Muscle of leg (tissue), 3 donors: ENCODE measurements at regions not wholly inside any gene's neighbourhood (a gene's known extent, or its start where the extent isn't known, plus 50 kb on each side); places are given as distances from the start of the nearest gene placed in this dataset.

Experiments used
- DNase-seq: peaks from one replicate; pipeline ENCODE4 v3.0.0; 2013
- H3K27ac ChIP-seq: one replicate; pipeline ENCODE4 v1.5.1; 2013; ENCODE audit warnings: mild to moderate bottlenecking, low read length, control low read depth
- H3K27me3 ChIP-seq: one replicate; pipeline ENCODE4 v1.6.1; 2013; ENCODE audit warnings: low read length; ENCODE audit not compliant: control insufficient read depth, insufficient read depth
- H3K36me3 ChIP-seq: one replicate; pipeline ENCODE4 v1.6.1; 2013; ENCODE audit warnings: low read length; ENCODE audit not compliant: control insufficient read depth, insufficient read depth
- H3K4me1 ChIP-seq: one replicate; pipeline ENCODE4 v1.6.1; 2013; ENCODE audit warnings: low read length; ENCODE audit not compliant: control insufficient read depth, insufficient read depth
- H3K4me3 ChIP-seq: one replicate; pipeline ENCODE4 v1.5.1; 2013; ENCODE audit warnings: low read length, control low read depth
- H3K9me3 ChIP-seq: replicated peaks from 2 replicates; pipeline ENCODE4 v1.6.1; 2013; ENCODE audit warnings: low read depth, low read length; ENCODE audit not compliant: control insufficient read depth
- WGBS: methylation state at CpG from one replicate; pipeline ENCODE4 v1.1.5; 2013; ENCODE audit warnings: missing lambda C conversion rate; ENCODE audit not compliant: insufficient coverage; 5-methylcytosine and 5-hydroxymethylcytosine counted together

GRCh38 chr17:65381152-65381551, 180.3 kb downstream of the AXIN2 start:
- 67% methylated on average over 1 of the region's 3 CpGs for WGBS
- Histone ChIP-seq H3K27me3 (no peaks in the 10 kb centered on the region), H3K4me1 (no peaks in the 10 kb centered on the region), H3K4me3 (no peak overlapping the region), H3K36me3 (no peaks in the 10 kb centered on the region), H3K9me3 (no peaks in the 10 kb centered on the region), H3K27ac (no peak overlapping the region)
- DNase-seq = no peak

DNA sequence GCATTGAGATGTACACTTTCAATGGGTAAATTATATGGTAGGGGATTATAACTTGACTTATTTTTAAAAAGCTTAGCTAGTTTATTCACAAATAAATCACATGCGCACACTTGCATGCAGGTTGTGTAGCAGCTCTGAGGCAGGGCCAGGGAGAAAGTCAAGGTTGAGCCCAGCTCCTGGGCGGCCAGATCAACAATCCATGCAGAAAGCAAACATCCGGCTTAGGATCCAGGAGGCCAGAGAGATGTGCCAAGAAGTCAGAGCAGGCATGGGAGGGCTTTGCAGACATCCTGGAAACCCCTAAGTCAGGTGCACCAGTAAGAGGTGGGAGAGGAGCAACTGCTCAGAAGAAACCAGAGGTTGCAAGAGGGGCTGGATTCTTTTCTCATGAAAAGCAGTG, 186.5 kb downstream of the AXIN2 start:
- H3K9me3 ChIP-seq = no peaks in the 10 kb centered on the region
- 89% methylated on average over 2 of the region's 3 CpGs for WGBS

GRCh38 chr17:65371702-65372101, 189.7 kb downstream of the AXIN2 start:
- no peak overlapping the region for H3K4me3 ChIP-seq
- no peak for DNase-seq
- no peaks in the 10 kb centered on the region for H3K9me3 ChIP-seq
- H3K27me3 ChIP-seq = peaks cover 13% of the 10 kb centered on the region
- H3K36me3 ChIP-seq = no peaks in the 10 kb centered on the region
- H3K4me1 ChIP-seq = no peaks in the 10 kb centered on the region
- H3K27ac ChIP-seq = no peak overlapping the region
- WGBS = no CpG with 5 or more reads among the region's 2 CpGs

More for the DNA sequence above, 186.5 kb downstream of the AXIN2 start:
- Histone ChIP-seq H3K36me3 (no peaks in the 10 kb centered on the region), H3K27me3 (peaks cover 8% of the 10 kb centered on the region), H3K27ac (no peak overlapping the region), H3K4me1 (no peaks in the 10 kb centered on the region), H3K4me3 (no peak overlapping the region)
- DNase-seq = no peak

- H3K36me3 ChIP-seq = no peaks in the 10 kb centered on the region
- H3K27me3 ChIP-seq = peaks cover 15% of the 10 kb centered on the region
- no peak for DNase-seq
- WGBS = 53% methylated on average over 14 of the region's 15 CpGs
- no peaks in the 10 kb centered on the region for H3K9me3 ChIP-seq
- no peak overlapping the region for H3K27ac ChIP-seq
- H3K4me1 ChIP-seq = no peaks in the 10 kb centered on the region
- no peak overlapping the region for H3K4me3 ChIP-seq
Observed at GRCh38 chr17:65370669-65371131, 190.7 kb downstream of the AXIN2 start.

GRCh38 chr17:65368341-65368740, 193.1 kb downstream of the AXIN2 start:
- Histone ChIP-seq H3K4me1 (no peaks in the 10 kb centered on the region), H3K9me3 (no peaks in the 10 kb centered on the region), H3K27me3 (peaks cover 15% of the 10 kb centered on the region), H3K4me3 (no peak overlapping the region), H3K36me3 (no peaks in the 10 kb centered on the region), H3K27ac (no peak overlapping the region)
- no peak for DNase-seq
- WGBS = 79% methylated on average over 2 of the region's 4 CpGs

DNA sequence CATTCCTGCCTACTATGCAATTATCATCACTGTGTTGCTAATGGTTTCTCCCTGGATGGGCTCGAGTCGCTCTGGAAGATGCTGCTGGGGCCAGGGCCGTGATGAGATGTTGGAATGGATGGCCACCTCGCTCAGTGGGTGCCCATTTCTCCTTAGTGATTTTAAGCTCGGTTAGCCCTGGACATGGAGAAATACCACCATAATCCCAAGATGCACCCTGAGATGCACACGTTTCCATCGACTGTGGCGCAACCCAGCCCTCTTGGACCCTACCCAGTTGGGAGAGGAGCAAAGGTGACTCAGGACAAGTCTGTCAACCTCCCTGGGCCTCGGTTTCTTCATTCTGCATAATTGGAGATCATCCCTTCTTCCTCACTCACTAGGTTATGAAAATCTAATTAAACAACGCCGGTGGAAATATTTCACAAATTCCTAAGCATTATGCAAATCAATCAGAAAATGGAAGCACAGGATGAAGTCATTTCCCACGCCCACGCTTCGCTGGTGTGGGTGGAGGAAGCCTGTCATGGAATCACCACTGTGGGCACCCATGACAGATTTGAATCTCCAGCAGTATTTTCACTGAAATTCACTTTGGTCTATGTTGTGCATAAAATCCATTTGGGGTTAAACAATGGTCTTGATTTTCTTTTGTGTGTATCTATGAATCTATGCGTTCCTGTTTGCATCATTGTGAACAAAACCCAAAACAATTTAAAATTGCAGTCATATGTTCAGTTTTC, 195.2 kb downstream of the AXIN2 start:
- no peaks in the 10 kb centered on the region for H3K9me3 ChIP-seq
- no peak overlapping the region for H3K27ac ChIP-seq
- no peaks in the 10 kb centered on the region for H3K36me3 ChIP-seq
- peaks cover 11% of the 10 kb centered on the region for H3K27me3 ChIP-seq
- DNase-seq = no peak
- no peaks in the 10 kb centered on the region for H3K4me1 ChIP-seq
- no peak overlapping the region for H3K4me3 ChIP-seq
- WGBS = 100% methylated on average over 3 of the region's 15 CpGs

DNA sequence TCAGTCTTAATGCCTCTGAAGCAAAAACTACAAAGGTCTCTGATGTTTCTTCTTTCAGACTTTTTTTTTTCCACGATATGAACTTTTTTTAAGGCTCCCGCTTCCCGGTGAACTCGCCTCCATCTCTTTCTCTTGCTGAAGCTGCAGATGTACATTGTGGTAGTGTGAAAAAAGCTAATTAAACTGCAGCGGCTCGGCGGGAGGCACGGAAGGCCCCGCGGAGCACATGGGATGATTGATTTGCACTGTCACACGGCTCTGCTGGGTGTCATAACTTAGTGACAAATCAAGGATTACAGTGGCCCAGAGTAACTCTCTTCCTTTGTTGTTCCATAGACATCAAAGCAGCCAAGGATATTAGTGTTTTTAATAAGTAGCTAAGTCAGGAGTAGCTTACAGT, 196.3 kb downstream of the AXIN2 start:
- no peak for DNase-seq
- Histone ChIP-seq H3K36me3 (no peaks in the 10 kb centered on the region), H3K27ac (no peak overlapping the region), H3K4me3 (no peak overlapping the region), H3K4me1 (no peaks in the 10 kb centered on the region), H3K27me3 (peaks cover 7% of the 10 kb centered on the region), H3K9me3 (no peaks in the 10 kb centered on the region)
- WGBS = 14% methylated on average over 7 of the region's 11 CpGs

DNA sequence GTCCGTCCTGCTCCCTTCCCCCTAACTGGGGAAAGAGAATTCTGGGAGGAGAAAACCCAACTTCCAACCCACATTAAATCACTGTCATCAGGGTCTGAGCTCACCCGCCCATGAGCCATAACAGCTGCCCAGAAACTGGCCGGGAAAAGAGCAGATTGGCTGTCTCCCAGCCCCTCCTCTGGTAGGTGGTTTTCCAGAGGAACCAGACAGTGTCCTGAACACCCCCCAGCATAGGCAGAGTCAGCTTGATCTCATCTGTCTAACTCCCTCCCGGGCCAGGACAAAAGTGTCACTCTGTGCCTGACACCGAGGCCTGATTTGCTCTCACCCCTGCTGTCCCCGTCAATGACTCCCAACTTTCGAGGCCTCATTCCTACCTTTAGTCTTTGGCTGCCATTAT, 197.0 kb downstream of the AXIN2 start:
- H3K27me3 ChIP-seq = peaks cover 5% of the 10 kb centered on the region
- no peak for DNase-seq
- H3K4me1 ChIP-seq = no peaks in the 10 kb centered on the region
- H3K9me3 ChIP-seq = no peaks in the 10 kb centered on the region
- no peak overlapping the region for H3K4me3 ChIP-seq
- no peak overlapping the region for H3K27ac ChIP-seq
- WGBS = 77% methylated on average over 4 of the region's 7 CpGs
- H3K36me3 ChIP-seq = no peaks in the 10 kb centered on the region

DNA sequence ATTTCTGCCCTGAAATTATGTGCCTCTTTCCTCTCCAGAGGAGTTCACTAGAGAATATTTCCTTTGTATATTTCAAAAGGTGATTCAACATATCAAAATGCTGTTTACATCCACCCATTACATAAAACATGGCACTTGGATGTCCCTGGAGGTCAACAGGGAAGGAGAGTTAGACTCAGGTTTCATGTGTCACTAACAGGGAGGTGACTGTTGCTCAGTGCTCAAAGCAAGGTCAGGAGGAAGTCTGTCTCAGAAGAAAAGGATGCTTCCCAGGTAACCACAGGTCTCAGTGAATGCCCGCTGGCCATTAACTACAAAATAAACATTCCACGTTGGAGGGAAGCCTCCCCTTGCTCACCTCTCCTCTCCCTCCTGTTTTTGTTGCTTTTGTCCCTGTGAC, 198.6 kb downstream of the AXIN2 start:
- WGBS = no CpG with 5 or more reads among the region's 2 CpGs
- no peak for DNase-seq
- no peaks in the 10 kb centered on the region for H3K4me1 ChIP-seq
- H3K9me3 ChIP-seq = no peaks in the 10 kb centered on the region
- H3K27ac ChIP-seq = no peak overlapping the region
- H3K27me3 ChIP-seq = peaks cover 2% of the 10 kb centered on the region
- H3K36me3 ChIP-seq = no peaks in the 10 kb centered on the region
- H3K4me3 ChIP-seq = no peak overlapping the region

- Histone ChIP-seq H3K9me3 (no peaks in the 10 kb centered on the region), H3K27ac (no peak overlapping the region), H3K4me3 (no peak overlapping the region), H3K4me1 (no peaks in the 10 kb centered on the region), H3K27me3 (peaks cover 6% of the 10 kb centered on the region), H3K36me3 (no peaks in the 10 kb centered on the region)
- WGBS = 64% methylated on average over 5 of the region's 14 CpGs
- DNase-seq = no peak
Observed at GRCh38 chr17:65360961-65361552, 200.4 kb downstream of the AXIN2 start.
